ENCODE measurements at regions not wholly inside any gene's neighbourhood (a gene's known extent, or its start where the extent isn't known, plus 50 kb on each side); places are given as distances from the start of the nearest gene placed in this dataset.

DNA sequence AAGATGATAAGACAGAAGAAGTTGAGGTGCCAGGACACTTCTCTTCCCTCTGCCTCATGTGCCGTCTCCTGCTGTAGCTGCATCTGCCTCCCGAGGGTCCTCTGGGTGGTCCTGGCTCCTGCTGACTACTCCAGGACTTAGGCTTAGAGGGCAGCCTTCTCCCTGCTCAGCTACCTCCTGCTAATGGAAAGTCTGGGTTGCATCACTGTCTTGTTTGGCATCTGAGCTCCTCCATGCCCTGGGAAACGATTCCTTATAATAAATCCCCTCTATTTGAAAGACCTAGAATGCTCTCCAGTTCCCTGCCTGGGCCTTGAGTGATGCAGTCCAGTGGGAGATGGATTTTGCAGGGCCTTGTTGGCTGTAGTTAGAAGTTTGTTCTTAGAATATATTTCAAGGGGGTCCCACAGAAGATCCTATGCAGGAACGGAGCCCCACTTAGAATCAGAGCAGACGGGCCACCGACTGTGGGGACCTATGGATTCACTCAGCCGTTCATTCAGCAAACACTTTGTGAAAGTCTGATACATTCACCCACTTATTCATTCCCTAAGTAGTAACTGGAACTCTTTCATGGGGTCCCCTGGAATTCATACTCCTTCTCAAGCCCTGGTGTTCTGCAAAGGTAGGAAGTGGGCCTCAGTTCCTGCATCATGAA lies 269.8 kb upstream of the HDAC4 start:
- DNase-seq (ENCODE audit: low read depth) = no peak

DNA sequence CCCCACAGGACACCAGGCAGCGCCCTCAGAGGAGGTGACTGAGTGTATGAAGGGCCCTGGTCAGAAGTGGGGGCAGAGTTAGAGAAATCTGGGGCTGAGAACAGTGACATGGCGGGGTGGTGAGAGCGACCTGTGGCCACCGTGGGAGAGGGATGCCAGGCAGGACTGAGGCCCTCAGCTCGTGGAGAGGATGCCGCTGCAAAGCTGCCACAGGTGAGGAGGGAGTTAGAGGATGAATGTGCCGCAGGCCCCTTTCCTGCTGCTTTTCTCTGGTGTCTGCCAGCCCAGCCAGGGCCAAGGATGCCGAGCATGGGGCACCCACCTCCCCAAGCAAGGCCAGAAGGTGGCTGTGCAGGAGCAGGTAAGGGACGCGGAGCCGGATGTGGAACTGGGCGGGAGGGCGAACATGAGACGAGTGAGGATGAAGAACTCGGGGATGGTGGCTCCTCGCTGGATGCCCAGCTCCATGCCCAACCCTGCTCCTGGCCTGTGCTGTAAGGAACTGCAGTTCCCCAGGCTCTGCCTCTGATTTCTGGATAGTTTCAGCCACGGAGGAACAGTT lies 269.2 kb upstream of the HDAC4 start:
- DNase-seq (ENCODE audit: low read depth) = no peak

DNA sequence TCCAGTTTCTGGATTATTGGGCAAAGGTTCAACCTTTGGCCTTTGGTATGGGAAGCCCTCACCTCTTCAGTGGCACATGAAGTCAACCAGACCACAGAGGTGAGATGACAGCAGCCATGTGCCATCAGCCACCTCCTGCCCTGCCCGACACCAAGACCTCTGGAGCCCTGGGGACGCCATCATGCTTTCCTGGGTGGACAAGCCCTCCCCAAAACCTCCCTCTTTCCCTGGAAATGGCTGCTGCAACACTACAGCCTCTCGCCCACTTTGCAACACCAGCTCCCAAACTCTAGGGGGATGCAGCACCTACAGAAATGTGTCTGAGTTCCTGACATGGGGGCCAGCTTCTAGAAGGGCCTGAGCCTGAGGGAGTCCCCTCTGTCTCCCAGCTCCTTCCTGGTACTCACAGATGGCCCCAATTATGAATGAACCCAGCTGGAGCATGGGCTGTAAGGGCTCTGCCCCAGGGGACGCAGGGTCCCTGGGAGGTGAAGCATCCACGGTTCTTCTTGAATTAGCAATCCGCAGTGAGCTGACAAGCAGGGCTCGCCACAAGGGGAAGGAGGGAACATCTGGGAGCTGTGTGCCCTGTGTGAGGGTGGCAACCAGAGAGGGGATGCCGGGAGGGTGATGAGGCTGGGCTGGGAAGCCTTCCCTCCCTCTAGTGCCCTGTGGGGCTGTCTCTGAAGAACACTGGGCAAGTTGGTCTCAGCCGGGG lies 268.5 kb upstream of the HDAC4 start:
- no peak for DNase-seq (ENCODE audit: low read depth)

GRCh38 chr2:239668651-239669050 lies 267.8 kb upstream of the HDAC4 start:
- no peak for DNase-seq (ENCODE audit: low read depth)

DNA sequence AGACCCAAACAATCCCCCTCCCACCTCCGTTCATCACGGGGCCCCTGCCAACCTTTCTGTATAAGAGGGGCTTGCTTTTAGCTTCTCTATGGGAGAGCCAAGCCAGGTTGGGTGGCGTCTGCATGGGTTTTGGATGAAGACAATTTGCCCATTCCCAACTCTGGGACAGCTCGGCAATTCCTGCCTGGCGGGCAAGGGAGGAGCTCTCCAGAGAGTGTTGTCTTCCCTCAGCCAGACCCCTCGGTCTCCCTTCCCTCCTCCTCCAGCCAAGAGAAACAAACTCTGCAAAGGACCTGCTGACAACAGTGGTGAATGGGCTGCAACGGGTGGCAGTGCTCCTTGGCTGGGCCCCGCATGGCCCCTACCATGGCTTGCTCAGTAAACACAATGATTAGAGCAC lies 267.2 kb upstream of the HDAC4 start:
- DNase-seq (ENCODE audit: low read depth) = no peak

DNA sequence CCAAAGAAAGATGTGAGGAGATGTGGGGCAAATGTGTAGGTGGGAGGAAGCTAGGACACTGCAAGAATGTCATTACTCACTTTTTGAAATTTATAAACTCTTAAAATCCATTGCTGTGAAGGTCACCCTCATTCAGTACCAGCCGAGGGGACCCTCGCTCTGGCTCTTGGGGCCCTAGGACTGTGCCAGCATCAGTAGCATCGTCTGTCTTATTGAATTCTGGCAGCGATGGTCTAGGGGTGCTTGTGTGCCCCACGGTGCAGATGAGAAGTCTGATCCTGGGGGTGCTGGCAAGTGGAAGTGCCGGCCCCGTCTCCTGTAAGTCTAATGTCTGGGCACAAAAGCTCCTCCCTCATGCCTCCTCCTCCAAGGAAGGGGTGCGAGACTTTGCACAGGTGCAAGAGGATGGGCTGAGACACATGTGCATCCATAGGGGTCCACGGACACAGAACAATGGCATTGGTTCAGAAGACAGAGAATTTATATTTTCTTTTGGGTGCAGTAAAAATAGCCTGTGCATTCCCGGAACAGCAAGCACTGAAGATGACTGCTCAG lies 266.7 kb upstream of the HDAC4 start:
- DNase-seq (ENCODE audit: low read depth) = no peak

GRCh38 chr2:239666855-239667376 lies 266.1 kb upstream of the HDAC4 start:
- no peak for DNase-seq (ENCODE audit: low read depth)

- DNase-seq (ENCODE audit: low read depth) = no peak
These were observed 265.4 kb upstream of the HDAC4 start for GRCh38 chr2:239666053-239666854.

DNA sequence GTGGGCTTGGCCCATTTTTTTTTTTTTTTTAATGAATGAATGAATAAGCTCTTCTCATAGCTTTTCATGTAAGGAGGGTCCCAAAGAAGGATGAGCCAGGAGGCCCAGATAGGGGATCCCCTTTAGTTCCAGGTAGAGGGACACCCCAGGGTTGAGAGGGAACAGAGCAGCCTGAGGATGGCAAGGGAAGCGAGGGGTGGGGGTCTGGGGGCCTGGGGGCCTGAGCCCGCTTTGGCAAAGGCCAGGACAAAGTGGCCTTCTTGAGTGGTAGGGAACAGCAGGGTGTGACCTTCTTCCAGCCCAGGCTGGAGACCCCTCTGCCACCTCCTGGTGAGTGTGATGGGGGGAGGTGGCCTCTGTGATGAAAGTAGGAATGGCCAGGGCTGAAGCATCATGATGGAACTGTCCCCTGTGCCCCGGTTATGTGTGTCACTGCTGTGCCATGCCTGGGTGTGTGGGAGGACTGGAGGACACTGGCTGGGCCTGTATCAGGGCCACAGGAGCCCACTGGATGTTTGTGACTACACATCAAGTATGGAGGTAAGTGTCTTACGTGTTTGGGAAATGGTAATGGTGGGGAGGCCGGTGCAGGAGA lies 263.5 kb upstream of the HDAC4 start:
- DNase-seq (ENCODE audit: low read depth) = no peak

GRCh38 chr2:239663364-239663924 lies 262.6 kb upstream of the HDAC4 start:
- DNase-seq (ENCODE audit: low read depth) = no peak

DNA sequence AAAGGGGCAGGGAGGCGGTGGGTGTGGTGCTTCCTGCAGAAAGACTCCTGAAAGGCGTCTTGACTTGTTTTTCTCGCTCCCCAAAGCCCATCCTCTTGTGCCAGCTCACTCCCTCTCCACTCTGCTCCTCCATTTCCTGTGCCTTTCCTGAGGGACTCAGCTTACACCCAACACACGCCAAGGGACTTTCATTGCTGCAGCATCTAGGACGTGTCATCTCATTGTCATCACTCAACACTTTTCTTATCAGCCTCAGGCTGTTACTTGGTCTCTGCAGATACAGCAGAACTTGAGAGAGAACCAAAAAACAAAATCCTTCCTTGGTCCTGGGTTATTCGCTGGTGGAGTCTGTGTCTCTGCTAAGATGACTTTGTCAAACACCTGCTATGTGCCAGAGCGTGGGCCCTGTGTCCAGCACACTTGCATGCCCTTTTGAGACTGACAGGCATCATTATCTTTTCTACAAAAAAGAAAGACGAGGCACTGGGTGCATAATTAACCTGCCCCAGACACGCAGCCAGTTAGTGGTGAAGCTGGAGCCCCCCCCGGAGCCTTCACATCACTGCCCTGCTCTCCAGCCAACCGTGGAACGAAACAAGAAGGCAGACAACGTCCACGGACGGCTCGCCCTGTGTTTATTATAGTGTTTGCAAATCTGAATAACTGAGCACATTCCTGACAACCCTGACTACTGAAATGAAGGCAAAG lies 261.7 kb upstream of the HDAC4 start:
- no peak for DNase-seq (ENCODE audit: low read depth)

GRCh38 chr2:239661334-239662312 lies 260.8 kb upstream of the HDAC4 start:
- no peak for DNase-seq (ENCODE audit: low read depth)

- no peak for DNase-seq (ENCODE audit: low read depth)
These were observed 259.8 kb upstream of the HDAC4 start for GRCh38 chr2:239660390-239661230.

GRCh38 chr2:239657992-239658391 lies 257.2 kb upstream of the HDAC4 start:
- DNase-seq (ENCODE audit: low read depth) = no peak

- DNase-seq (ENCODE audit: low read depth) = no peak
These were observed 256.4 kb upstream of the HDAC4 start for GRCh38 chr2:239657236-239657635.

DNA sequence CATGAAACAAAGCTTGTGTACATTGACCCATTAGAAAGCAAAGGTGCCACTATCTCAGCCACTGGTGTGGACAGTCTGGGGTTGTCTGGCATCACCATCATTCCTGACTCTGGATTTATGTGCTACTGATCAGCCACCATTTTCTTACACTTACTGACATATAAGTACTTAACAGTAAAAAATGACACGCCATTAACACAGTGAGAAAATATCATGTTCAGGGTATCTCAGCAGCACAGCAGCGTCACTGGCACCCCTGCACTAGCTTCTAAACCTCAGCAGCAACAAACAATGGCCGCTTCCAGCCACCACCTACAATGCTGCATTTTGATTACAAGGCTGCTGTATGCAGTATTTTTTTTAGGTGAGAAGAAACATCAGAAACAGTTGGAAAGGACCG lies 253.4 kb upstream of the HDAC4 start:
- DNase-seq (ENCODE audit: low read depth) = no peak

DNA sequence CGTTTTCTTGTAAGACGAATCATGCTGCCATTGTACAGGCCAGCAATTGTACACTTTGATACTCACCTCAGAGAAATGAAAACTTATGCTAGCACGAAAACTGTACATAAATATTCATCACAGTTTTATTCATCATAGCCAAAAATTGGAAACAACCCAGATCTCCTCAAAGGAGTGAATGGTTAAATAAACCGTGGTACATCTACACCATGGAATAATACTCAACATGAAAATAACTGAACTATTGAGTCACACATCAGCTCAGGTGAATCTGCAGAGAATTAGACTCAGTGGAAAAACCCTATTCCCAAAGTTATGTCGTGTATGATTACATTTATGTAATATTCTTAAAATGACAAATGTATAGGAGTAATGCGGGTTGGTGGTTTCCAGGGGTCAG lies 251.0 kb upstream of the HDAC4 start:
- DNase-seq (ENCODE audit: low read depth) = no peak

DNA sequence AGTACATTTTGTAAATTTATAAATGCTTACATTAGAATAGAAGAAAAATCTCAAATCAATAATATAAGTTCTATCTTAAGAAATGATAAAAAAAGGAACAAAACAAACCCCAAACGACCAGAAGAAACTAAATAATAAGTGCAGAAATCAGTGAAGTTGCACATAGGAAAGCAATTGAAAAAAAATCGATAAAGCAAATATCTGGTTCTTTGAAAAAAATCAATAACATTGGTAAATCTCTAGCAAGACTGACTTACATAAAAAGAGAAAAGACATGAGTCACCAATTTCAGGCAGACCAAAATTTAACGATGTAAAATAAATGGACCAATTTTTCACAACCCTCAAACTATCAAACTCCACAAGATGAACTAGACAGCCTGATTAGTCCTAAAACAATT lies 249.9 kb upstream of the HDAC4 start:
- DNase-seq (ENCODE audit: low read depth) = no peak

DNA sequence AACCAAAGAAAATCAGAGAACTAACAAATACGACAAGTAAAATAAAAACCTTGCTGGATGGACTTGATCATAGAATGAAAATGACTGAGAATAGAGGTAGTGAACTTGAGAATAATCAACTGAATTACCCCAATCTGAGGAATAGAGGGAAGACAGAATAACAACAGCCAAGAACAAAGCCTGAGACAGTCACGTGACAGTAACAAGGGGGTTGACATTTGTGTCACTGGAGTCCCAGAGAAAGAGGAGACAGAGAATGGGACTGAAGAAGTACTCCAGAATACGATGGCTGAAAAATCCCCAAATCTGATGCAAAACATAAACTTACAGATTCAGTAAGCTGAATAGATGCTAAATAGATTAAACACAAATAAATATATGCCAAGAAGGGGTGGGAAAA lies 248.5 kb upstream of the HDAC4 start:
- no peak for DNase-seq (ENCODE audit: low read depth)

Data from GM04504 (cell line).